ENCODE measurements at regions not wholly inside any gene's neighbourhood (a gene's known extent, or its start where the extent isn't known, plus 50 kb on each side); places are given as distances from the start of the nearest gene placed in this dataset.

DNA sequence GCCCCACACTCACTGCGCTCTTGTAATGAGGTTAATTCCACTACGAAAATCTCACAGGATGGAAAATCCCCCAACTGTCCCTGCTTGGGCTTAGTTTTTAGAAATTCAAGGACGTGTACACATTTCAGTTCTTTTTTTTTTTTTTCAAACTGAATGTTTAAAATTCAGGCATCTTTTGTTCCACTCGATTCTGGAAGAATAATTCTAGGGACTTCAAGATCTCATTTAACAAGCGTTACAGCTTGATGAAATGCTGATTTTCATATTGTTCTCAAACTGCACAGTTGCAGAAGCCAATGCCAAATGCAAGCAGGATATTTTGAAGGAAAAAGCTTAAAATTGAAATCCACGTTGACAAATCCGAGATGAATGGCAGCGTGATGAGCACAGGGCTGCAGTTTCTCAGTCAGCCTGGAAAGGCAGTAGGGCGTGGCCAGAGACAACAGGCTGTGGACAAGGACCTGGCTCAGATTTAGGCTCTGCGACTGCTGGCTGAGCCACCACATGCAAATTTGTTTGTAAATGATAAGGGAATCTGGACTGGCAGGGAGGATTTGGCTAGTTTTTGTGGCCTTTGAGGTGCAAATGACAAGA, 128.1 kb upstream of the MYCN start:
- Histone ChIP-seq H3K9me3 (no peaks in the 10 kb centered on the region), H3K27me3 (no peaks in the 10 kb centered on the region), H3K36me3 (no peaks in the 10 kb centered on the region), H3K4me3 (no peak overlapping the region), H3K27ac (no peak overlapping the region), H3K4me1 (no peaks in the 10 kb centered on the region)
- intact Hi-C loops (cut with DNase I), result no loop called here
- TF ChIP-seq, protein P1, sequence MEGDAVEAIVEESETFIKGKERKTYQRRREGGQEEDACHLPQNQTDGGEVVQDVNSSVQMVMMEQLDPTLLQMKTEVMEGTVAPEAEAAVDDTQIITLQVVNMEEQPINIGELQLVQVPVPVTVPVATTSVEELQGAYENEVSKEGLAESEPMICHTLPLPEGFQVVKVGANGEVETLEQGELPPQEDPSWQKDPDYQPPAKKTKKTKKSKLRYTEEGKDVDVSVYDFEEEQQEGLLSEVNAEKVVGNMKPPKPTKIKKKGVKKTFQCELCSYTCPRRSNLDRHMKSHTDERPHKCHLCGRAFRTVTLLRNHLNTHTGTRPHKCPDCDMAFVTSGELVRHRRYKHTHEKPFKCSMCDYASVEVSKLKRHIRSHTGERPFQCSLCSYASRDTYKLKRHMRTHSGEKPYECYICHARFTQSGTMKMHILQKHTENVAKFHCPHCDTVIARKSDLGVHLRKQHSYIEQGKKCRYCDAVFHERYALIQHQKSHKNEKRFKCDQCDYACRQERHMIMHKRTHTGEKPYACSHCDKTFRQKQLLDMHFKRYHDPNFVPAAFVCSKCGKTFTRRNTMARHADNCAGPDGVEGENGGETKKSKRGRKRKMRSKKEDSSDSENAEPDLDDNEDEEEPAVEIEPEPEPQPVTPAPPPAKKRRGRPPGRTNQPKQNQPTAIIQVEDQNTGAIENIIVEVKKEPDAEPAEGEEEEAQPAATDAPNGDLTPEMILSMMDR (IDR thresholded peaks at IDR 0.05), result no peak
- ATAC-seq (no peak), DNase-seq (no peak)

DNA sequence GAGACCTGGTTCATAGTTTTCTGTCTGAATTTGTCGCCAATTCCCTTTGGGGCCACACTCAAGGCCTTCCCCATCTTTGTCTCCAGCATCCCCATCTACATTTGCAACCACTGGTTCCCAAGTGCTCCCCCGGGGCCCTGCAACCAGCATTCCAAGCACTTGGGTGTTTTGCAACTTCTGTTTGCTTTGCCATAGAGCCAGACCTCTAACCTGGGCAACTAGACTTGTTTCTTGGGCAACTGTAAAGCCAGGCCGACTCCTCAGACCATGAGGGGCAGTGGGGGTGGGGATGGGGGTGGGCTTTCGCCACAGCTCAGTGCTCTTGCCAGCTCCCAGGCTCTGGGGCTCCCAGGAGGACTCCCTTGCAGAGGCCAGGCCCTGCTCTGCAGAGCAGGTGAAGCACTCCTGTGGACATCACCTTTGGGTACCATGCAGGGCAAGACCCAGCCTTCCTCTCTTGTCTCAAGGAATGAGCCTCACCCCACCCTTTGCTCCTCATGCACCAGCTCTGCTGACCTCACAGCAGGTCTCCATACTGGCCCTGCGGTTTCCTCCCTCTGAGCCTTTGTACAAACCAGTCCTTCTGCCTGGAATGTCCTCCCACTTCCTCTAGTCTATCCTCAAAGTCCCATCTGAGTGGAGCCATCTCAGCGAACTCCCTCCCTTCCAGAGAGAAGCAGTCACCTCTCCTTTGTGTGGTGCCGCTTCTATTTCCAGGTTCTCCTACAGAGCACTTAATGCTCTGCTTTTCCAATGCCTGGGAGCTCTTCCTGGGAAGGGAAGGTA, 126.7 kb upstream of the MYCN start:
- no peak for DNase-seq
- TF ChIP-seq, protein P1 (IDR thresholded peaks at IDR 0.05), result no peak
- intact Hi-C loops (cut with DNase I), result no loop called here

DNA sequence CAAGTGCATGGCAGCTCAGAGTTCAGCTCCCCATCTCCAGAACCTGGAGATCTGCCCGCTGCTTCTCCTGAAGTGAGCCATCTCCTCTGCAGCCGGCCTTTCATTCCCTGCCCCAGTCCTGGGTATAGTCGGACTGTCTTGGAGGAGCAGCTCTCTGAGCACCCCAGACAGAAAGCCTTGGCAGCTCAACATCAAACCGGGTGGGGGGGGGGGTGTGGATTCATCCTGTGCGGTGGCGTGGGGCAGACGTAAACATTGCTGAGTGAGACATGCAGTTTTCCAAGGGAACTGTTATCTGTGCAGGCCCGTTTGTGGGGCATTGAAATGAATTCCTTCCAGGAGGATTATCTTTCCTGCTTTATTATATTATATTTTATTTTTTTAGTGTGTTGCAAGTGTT, 125.9 kb upstream of the MYCN start:
- TF ChIP-seq, protein P1 (IDR thresholded peaks at IDR 0.05), result no peak
- ATAC-seq, result no peak

More for the DNA sequence above, 126.7 kb upstream of the MYCN start:
- H3K27ac ChIP-seq, result no peak overlapping the region
- no peaks in the 10 kb centered on the region for H3K27me3 ChIP-seq
- H3K4me1 ChIP-seq, result no peaks in the 10 kb centered on the region
- H3K4me3 ChIP-seq, result no peak overlapping the region
- H3K9me3 ChIP-seq, result no peaks in the 10 kb centered on the region
- ATAC-seq, result no peak
- H3K36me3 ChIP-seq, result no peaks in the 10 kb centered on the region

DNA sequence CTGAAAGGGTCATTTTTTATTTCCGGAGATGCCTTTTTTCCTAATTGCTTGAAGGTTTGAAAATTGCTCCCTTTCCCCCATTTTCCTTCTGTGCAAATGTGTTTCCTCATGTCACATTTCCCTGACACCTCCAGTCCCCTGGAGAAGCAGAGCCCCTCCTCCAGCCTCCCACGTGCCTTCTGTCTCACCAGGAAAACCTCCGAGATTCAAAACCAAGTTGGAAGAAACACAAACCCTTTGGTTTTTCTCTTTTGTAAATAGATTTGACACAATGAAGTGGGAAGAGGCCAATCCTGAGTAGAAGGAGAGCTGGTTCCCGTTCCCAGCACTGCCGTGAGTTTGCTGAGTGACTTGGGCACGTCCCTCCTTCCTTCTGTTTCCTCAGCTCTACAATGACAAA, 125.4 kb upstream of the MYCN start:
- no peaks in the 10 kb centered on the region for H3K4me1 ChIP-seq
- H3K4me3 ChIP-seq, result no peak overlapping the region
- H3K9me3 ChIP-seq, result no peaks in the 10 kb centered on the region
- no peak overlapping the region for H3K27ac ChIP-seq
- DNase-seq, result no peak
- TF ChIP-seq, protein P1 (IDR thresholded peaks at IDR 0.05), result no peak
- ATAC-seq, result no peak
- no peaks in the 10 kb centered on the region for H3K27me3 ChIP-seq
- H3K36me3 ChIP-seq, result no peaks in the 10 kb centered on the region
- intact Hi-C loops (cut with DNase I), result no loop called here

More for the DNA sequence above, 125.9 kb upstream of the MYCN start:
- Histone ChIP-seq H3K27me3 (no peaks in the 10 kb centered on the region), H3K36me3 (no peaks in the 10 kb centered on the region), H3K4me1 (no peaks in the 10 kb centered on the region), H3K4me3 (no peak overlapping the region), H3K9me3 (no peaks in the 10 kb centered on the region), H3K27ac (no peak overlapping the region)
- intact Hi-C loops (cut with DNase I), result no loop called here
- DNase-seq, result no peak

DNA sequence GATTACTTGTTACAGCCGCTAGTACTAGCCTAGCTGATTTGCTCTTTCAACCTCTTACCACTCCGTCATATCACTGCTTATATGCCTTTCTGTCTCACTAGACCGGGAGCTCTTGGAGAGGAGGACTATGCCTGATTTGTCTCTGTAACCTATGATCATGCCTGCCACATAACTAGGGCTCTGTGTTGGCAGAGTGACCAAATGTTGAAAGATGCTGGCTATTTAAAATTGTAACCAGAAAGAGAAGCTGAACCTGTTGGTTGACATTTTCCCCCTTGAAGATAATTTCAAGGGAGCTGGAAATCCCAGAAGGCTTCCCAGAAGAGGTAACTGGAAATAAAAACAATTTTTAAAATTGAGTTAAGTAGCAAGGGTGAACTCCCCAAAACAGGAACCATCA, 124.1 kb upstream of the MYCN start:
- Histone ChIP-seq H3K36me3 (no peaks in the 10 kb centered on the region), H3K27ac (no peak overlapping the region), H3K9me3 (no peaks in the 10 kb centered on the region), H3K4me1 (no peaks in the 10 kb centered on the region), H3K4me3 (no peak overlapping the region), H3K27me3 (no peaks in the 10 kb centered on the region)
- intact Hi-C loops (cut with DNase I), result no loop called here
- ATAC-seq (no peak), DNase-seq (no peak)
- TF ChIP-seq, protein P1 (IDR thresholded peaks at IDR 0.05), result no peak

Data from upper lobe of right lung (tissue), 1 donor.